Lower lobe of right lung (tissue), 2 donors: ENCODE measurements at regions not wholly inside any gene's neighbourhood (a gene's known extent, or its start where the extent isn't known, plus 50 kb on each side); places are given as distances from the start of the nearest gene placed in this dataset.
"Not testable (repeated sequence)": the region's sequence is repeated elsewhere in the genome, so short reads cannot be mapped to it uniquely, and the experiment has no call there.

Experiments used
- ATAC-seq, 2 donors: fragments of 200-7000 bp; cut with Tn5 transposase; one replicate each; pipeline ENCODE4 v1.9.1; 2020 to 2022; ENCODE audit warnings: mild to moderate bottlenecking in 2 of 2, moderate library complexity in 2 of 2
- DNase-seq: peaks from one replicate; pipeline ENCODE4 v3.0.0-alpha.2; 2020
- H3K27ac ChIP-seq: fragments of 200-600 bp; one replicate; pipeline ENCODE4 v1.8.0; 2022
- H3K27me3 ChIP-seq: fragments of 200-600 bp; one replicate; pipeline ENCODE4 v1.8.0; 2022; ENCODE audit warnings: low read depth
- H3K36me3 ChIP-seq: fragments of 200-600 bp; one replicate; pipeline ENCODE4 v1.8.0; 2022; ENCODE audit warnings: mild to moderate bottlenecking
- H3K4me1 ChIP-seq: fragments of 200-600 bp; one replicate; pipeline ENCODE4 v1.8.0; 2022
- H3K4me3 ChIP-seq: fragments of 200-600 bp; one replicate; pipeline ENCODE4 v1.8.0; 2022; ENCODE audit warnings: mild to moderate bottlenecking
- H3K9me3 ChIP-seq: fragments of 200-600 bp; one replicate; pipeline ENCODE4 v1.8.0; 2022
- intact Hi-C: fragments of 100-400 bp; cut with DNase I; formaldehyde crosslinking; loops from one replicate; pipeline ENCODE4 v1.11.0; 2022
- TF ChIP-seq, protein P1 (sequence below): fragments of 200-600 bp; IDR thresholded peaks from one replicate; pipeline ENCODE4 v1.8.0; 2022; ENCODE audit warnings: antibody characterized with exemption, mild to moderate bottlenecking
- donor health status: DM: no; HTN: yes; CAD: no; lungs with severe emphysema.

DNA sequence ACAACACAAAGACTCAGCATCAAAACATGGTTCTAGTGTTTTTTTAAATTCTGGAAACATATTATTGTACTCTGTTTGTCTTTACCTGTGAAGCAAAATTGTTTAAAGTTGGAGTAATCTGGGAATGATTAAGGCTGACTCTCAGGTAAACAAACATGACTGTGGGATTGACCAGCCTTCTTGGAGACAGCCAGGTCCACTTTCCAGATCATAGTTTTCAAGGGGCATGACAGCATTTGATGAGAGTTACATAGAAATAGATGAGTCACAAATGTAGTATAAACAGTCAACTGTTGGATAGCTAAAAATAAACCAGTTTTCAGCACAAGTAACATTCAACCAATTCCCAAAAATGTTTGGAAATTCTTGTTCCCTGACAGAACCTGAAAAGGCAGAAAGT lies 1680.9 kb downstream of the OLFM4 start:
- no peak for DNase-seq

DNA sequence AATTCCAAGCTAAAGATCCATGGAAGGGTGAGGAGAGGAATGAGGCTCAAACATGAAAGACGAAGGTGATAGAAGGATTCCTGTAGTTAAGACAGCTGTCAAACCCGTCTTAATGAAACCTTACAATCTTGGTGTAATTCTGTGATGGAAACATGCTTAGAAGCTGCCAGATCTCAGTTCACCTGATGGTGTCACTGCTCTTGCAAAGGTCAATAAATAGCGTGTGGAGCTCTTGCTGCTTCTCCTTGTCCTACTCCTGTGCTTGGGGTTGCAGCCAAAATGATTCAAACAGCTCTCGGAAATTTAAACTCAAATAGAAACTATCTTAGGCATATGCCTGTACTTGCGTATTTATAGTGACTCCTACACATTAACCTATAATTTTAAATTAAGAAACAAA lies 1705.0 kb downstream of the OLFM4 start:
- no peaks in the 10 kb centered on the region for H3K36me3 ChIP-seq
- no peaks in the 10 kb centered on the region for H3K27me3 ChIP-seq
- ATAC-seq = no peak
- intact Hi-C loops = no loop called here
- H3K4me3 ChIP-seq = no peak overlapping the region
- TF ChIP-seq, protein P1, sequence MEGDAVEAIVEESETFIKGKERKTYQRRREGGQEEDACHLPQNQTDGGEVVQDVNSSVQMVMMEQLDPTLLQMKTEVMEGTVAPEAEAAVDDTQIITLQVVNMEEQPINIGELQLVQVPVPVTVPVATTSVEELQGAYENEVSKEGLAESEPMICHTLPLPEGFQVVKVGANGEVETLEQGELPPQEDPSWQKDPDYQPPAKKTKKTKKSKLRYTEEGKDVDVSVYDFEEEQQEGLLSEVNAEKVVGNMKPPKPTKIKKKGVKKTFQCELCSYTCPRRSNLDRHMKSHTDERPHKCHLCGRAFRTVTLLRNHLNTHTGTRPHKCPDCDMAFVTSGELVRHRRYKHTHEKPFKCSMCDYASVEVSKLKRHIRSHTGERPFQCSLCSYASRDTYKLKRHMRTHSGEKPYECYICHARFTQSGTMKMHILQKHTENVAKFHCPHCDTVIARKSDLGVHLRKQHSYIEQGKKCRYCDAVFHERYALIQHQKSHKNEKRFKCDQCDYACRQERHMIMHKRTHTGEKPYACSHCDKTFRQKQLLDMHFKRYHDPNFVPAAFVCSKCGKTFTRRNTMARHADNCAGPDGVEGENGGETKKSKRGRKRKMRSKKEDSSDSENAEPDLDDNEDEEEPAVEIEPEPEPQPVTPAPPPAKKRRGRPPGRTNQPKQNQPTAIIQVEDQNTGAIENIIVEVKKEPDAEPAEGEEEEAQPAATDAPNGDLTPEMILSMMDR = no peak
- no peaks in the 10 kb centered on the region for H3K9me3 ChIP-seq
- H3K4me1 ChIP-seq = no peaks in the 10 kb centered on the region
- DNase-seq = no peak
- H3K27ac ChIP-seq = no peak overlapping the region

More for the DNA sequence above, 1680.9 kb downstream of the OLFM4 start:
- Histone ChIP-seq H3K9me3 (no peaks in the 10 kb centered on the region), H3K27ac (no peak overlapping the region), H3K36me3 (no peaks in the 10 kb centered on the region), H3K27me3 (no peaks in the 10 kb centered on the region), H3K4me1 (no peaks in the 10 kb centered on the region), H3K4me3 (no peak overlapping the region)
- no peak for ATAC-seq
- intact Hi-C loops = no loop called here
- TF ChIP-seq, protein P1 = no peak

DNA sequence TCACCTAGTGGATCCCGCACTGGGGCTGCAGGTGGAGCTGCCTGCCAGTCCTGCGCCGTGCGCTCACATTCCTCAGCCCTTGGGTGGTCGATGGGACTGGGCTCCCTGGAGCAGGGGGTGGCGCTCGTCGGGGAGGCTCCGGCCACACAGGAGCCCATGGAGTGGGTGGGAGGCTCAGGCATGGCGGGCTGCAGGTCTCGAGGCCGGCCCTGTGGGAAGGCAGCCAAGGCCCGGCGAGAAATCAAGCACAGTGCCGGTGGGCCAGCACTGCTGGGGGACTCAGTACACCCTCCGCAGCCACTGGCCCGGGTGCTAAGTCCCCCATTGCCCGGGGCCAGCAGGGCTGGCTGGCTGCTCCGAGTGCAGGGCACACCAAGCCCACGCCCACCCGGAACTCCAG lies 1708.6 kb downstream of the OLFM4 start:
- intact Hi-C loops, H3K36me3 ChIP-seq, H3K27ac ChIP-seq, H3K9me3 ChIP-seq, DNase-seq, ATAC-seq, H3K27me3 ChIP-seq, H3K4me3 ChIP-seq, H3K4me1 ChIP-seq: not testable (repeated sequence)

DNA sequence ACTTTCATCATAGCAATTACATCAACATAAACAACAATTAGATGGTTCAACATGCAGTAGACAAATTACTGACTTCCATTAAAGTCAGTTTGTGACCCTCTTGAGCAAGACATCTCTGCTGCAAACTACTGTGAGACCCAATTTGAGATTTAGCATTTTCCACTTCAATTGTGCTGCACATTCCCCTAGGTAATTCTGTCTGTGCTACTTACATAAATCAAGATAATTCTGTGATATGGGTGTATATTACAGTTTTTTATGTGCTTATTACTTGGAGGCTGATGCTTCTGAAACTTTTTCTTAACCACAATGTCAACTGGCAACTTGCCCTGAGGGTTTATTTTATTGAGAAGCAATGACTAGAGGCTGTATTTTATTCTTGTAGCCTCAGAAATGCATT lies 1714.4 kb downstream of the OLFM4 start:
- intact Hi-C loops = no loop called here
- ATAC-seq (no peak), DNase-seq (no peak)
- H3K27ac ChIP-seq = no peak overlapping the region
- H3K36me3 ChIP-seq = no peaks in the 10 kb centered on the region
- no peak overlapping the region for H3K4me3 ChIP-seq
- H3K27me3 ChIP-seq = no peaks in the 10 kb centered on the region
- H3K4me1 ChIP-seq = no peaks in the 10 kb centered on the region
- TF ChIP-seq, protein P1 = no peak
- H3K9me3 ChIP-seq = no peaks in the 10 kb centered on the region

DNA sequence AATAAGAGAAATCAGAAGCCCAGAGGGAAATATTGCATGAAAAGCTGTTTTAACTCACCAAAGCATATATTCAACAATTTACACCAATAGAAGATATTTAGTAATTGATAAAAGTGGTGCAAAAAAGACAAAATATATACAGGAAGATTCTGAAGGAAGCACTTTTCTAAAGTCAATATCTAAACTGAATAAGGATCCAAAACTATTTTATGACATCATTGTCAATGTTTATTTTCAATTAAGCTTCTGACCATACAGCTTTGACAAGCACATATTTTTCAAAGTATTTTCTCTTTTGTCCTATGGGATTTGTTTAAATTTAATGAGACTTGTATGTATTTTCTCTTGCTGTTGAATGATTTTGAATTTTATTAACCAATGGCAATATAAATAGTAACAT lies 1716.1 kb downstream of the OLFM4 start:
- Histone ChIP-seq H3K4me1 (no peaks in the 10 kb centered on the region), H3K9me3 (no peaks in the 10 kb centered on the region), H3K36me3 (no peaks in the 10 kb centered on the region), H3K27me3 (no peaks in the 10 kb centered on the region), H3K4me3 (no peak overlapping the region), H3K27ac (no peak overlapping the region)
- intact Hi-C loops = no loop called here
- TF ChIP-seq, protein P1 = no peak
- DNase-seq (no peak), ATAC-seq (no peak)

DNA sequence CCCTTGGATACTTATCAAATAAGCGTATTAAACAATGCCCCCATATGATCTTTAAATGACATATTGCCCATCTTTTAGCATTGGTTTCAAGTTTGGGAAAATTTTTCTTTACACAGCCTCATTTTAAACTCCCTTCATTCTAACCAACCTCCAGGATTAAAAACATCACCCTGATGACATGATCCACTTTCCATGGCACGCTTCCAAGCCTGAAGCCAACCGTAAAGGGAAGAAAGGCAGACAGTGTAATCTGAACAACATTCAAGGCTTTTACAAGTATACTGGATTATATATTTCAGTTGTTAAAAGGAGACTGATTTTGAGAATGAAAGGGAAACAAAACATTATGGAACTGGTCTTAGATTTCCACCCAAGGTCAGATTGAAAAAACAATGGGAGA lies 1721.9 kb downstream of the OLFM4 start:
- TF ChIP-seq, protein P1 = no peak
- Histone ChIP-seq H3K4me1 (no peaks in the 10 kb centered on the region), H3K27ac (no peak overlapping the region), H3K9me3 (no peaks in the 10 kb centered on the region), H3K27me3 (no peaks in the 10 kb centered on the region), H3K4me3 (no peak overlapping the region), H3K36me3 (no peaks in the 10 kb centered on the region)
- intact Hi-C loops = no loop called here
- DNase-seq (no peak), ATAC-seq (no peak)
